Rectal smooth muscle tissue (tissue), 1 donor: ENCODE measurements at regions not wholly inside any gene's neighbourhood (a gene's known extent, or its start where the extent isn't known, plus 50 kb on each side); places are given as distances from the start of the nearest gene placed in this dataset.
"Not testable (repeated sequence)": the region's sequence is repeated elsewhere in the genome, so short reads cannot be mapped to it uniquely, and the experiment has no call there.

Experiments
- H3K27ac ChIP-seq: one replicate; pipeline ENCODE4 v1.7.0; 2013; ENCODE audit warnings: low read depth, low read length, inconsistent platforms
- H3K27me3 ChIP-seq: one replicate; pipeline ENCODE4 v1.7.0; 2013; ENCODE audit warnings: low read length; ENCODE audit not compliant: control insufficient read depth, insufficient read depth
- H3K36me3 ChIP-seq: one replicate; pipeline ENCODE4 v1.7.0; 2013; ENCODE audit warnings: low read length; ENCODE audit not compliant: control insufficient read depth, insufficient read depth
- H3K4me1 ChIP-seq: one replicate; pipeline ENCODE4 v1.7.0; 2013; ENCODE audit warnings: low read length; ENCODE audit not compliant: control insufficient read depth, insufficient read depth
- H3K4me3 ChIP-seq: one replicate; pipeline ENCODE4 v1.7.0; 2013; ENCODE audit warnings: low read length
- H3K9ac ChIP-seq: one replicate; pipeline ENCODE4 v1.7.0; 2013; ENCODE audit warnings: low read length

DNA sequence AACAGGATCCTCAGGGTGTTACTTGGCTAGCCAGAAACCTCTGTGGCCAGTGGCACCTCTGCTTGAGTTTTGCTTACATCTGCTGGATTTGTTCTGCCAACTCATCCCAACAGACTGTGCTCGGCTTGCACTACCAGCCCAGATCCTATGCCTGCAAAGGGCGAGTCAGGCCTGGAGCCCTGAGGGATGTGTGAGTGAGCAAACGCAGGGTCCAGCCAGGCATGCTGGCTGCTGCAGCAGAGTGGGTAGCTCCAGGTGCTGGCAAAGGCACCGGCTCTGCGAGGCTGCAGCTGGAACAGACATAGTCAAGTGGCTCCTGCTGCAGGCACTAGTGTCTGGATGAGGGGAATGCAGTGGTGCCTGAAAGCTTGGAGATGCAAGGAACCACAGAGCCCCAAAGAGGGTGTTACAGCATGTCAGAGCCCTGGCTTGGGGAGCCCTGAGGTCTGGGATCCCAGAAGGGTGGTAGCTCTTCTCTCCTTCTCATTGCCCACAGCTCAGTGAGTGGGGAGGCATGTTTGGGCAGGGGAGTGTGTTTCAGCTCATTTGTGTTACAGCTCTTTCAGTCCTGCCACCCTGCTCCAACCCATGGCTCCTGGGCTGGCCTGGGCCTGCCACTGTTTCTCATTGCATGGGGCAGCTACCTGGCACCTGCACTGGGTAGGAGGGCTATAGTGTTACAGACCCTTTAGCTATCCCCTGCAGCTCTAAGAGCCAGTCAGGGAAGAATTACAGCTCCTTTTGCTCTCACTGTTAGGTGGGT is 332.6 kb downstream of the TAF11L14 start:
- no peak overlapping the region for H3K27ac ChIP-seq

GRCh38 chr5:17976404-17976803 is 342.1 kb downstream of the TAF11L14 start:
- no peak overlapping the region for H3K27ac ChIP-seq
- H3K9ac ChIP-seq: no peak overlapping the region
- no peaks in the 10 kb centered on the region for H3K36me3 ChIP-seq
- no peak overlapping the region for H3K4me3 ChIP-seq
- H3K4me1 ChIP-seq: no peaks in the 10 kb centered on the region
- no peaks in the 10 kb centered on the region for H3K27me3 ChIP-seq

More for the DNA sequence above, 332.6 kb downstream of the TAF11L14 start:
- H3K4me3 ChIP-seq: no peak overlapping the region
- H3K36me3 ChIP-seq: no peaks in the 10 kb centered on the region
- H3K9ac ChIP-seq: no peak overlapping the region
- H3K4me1 ChIP-seq: no peaks in the 10 kb centered on the region
- no peaks in the 10 kb centered on the region for H3K27me3 ChIP-seq

- no peak overlapping the region for H3K9ac ChIP-seq
- no peak overlapping the region for H3K4me3 ChIP-seq
- H3K27me3 ChIP-seq: no peaks in the 10 kb centered on the region
- H3K36me3 ChIP-seq: no peaks in the 10 kb centered on the region
- H3K4me1 ChIP-seq: no peaks in the 10 kb centered on the region
- H3K27ac ChIP-seq: no peak overlapping the region
These were observed 344.7 kb downstream of the TAF11L14 start for GRCh38 chr5:17978954-17979353.

DNA sequence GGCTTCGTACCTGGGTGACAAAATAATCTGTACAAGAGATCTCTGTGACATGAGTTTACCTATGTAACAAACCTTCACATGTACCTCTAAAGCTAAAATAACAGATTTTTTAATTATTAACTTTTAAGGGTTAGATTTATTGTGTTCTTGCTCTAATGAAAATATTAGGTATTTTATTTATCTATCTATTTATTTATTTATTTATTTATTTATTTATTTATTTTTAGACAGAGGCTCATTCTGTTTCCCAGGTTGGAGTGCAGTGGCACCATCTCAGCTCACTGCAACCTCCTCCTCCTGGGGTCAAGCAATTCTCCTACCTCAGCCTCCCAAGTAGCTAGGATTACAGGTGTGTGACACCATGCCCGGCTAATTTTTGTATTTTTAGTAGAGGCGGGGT is 348.4 kb downstream of the TAF11L14 start:
- not testable (repeated sequence) for H3K4me3 ChIP-seq, H3K27ac ChIP-seq, H3K9ac ChIP-seq, H3K36me3 ChIP-seq, H3K27me3 ChIP-seq, H3K4me1 ChIP-seq

- H3K27ac ChIP-seq: no peak overlapping the region
- no peaks in the 10 kb centered on the region for H3K27me3 ChIP-seq
- H3K4me3 ChIP-seq: no peak overlapping the region
- H3K4me1 ChIP-seq: no peaks in the 10 kb centered on the region
- no peaks in the 10 kb centered on the region for H3K36me3 ChIP-seq
- H3K9ac ChIP-seq: no peak overlapping the region
These were observed 354.8 kb downstream of the TAF11L14 start for GRCh38 chr5:17989036-17989435.

DNA sequence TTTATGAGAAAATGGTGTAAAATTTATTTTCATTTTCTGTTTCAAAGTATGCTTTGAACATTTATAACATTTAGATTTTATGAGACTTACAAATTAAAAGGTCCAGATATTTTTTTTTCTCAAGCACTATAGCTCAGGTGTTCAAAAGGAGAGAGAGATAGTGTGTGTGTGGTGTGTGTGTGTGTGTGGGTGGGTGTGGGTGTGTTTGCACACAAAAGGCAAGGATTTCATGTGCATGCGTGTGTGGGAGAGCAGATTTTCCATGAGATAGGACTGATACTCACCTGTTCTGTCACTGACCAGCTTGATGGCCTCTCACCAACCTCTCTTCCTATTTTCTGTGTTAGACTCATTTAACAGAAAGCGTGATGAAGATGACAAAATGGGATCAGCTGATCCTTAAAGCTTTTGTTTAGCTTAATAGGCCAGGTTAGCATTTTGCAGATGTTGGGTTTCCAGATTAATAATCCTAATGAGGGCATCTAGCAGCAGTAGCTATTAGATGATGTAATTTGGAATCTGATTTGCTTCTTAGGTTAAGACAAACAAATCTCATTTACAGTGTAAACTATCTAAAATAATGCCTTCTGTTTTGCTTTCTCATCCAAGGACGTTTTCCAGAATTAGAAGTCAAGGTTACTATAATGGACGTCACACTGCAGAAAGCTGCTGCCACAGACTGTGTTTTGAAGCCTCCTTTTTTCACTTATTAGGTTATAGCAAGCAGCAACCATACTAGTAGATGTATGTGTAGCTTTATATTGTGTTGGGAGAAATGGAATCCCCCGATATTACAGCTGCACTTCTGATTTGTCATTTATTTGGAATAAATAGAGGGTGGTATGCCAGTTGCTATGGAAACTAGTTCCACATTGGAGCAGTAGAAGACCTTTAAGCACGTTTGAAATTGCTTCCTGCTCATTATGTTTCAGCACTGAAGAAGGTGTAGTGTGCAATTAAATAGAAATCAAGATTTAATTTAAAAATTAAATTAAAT is 355.6 kb downstream of the TAF11L14 start:
- no peaks in the 10 kb centered on the region for H3K27me3 ChIP-seq
- H3K4me3 ChIP-seq: no peak overlapping the region
- H3K36me3 ChIP-seq: no peaks in the 10 kb centered on the region
- no peak overlapping the region for H3K27ac ChIP-seq
- no peaks in the 10 kb centered on the region for H3K4me1 ChIP-seq
- H3K9ac ChIP-seq: no peak overlapping the region

- H3K27ac ChIP-seq: no peak overlapping the region
- H3K4me1 ChIP-seq: no peaks in the 10 kb centered on the region
- H3K36me3 ChIP-seq: no peaks in the 10 kb centered on the region
- H3K27me3 ChIP-seq: no peaks in the 10 kb centered on the region
- H3K4me3 ChIP-seq: no peak overlapping the region
- no peak overlapping the region for H3K9ac ChIP-seq
These were observed 357.5 kb downstream of the TAF11L14 start for GRCh38 chr5:17991775-17992174.

GRCh38 chr5:17992291-17992690 is 358.0 kb downstream of the TAF11L14 start:
- Histone ChIP-seq H3K4me3 (no peak overlapping the region), H3K9ac (no peak overlapping the region), H3K27ac (no peak overlapping the region), H3K4me1 (no peaks in the 10 kb centered on the region), H3K27me3 (no peaks in the 10 kb centered on the region), H3K36me3 (no peaks in the 10 kb centered on the region)

- Histone ChIP-seq H3K9ac (no peak overlapping the region), H3K4me3 (no peak overlapping the region), H3K36me3 (no peaks in the 10 kb centered on the region), H3K4me1 (no peaks in the 10 kb centered on the region), H3K27ac (no peak overlapping the region), H3K27me3 (no peaks in the 10 kb centered on the region)
These were observed 361.7 kb downstream of the TAF11L14 start for GRCh38 chr5:17995997-17996396.

DNA sequence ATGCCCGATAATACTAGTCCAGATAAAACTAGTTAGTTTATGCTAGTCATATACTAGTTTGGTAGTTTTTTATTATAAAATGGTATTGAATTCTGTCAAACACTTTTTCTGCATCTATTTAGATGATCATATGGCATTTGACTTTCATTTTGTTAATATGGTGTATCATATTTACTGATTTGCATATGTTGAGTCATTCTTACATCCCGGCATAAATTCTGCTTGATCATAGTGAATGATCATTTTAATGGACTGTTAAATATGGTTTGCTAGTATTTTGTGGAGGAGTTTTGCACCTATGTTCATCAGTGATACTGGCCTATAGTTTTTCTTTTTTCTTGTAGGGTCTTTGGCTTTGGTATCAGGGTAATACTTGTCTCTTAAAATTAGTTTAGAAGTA is 365.6 kb downstream of the TAF11L14 start:
- H3K4me3 ChIP-seq: no peak overlapping the region
- no peaks in the 10 kb centered on the region for H3K4me1 ChIP-seq
- H3K27ac ChIP-seq: no peak overlapping the region
- H3K36me3 ChIP-seq: no peaks in the 10 kb centered on the region
- H3K27me3 ChIP-seq: no peaks in the 10 kb centered on the region
- no peak overlapping the region for H3K9ac ChIP-seq

GRCh38 chr5:18000744-18001143 is 366.5 kb downstream of the TAF11L14 start:
- Histone ChIP-seq H3K27me3 (no peaks in the 10 kb centered on the region), H3K36me3 (no peaks in the 10 kb centered on the region)

GRCh38 chr5:18003312-18003711 is 369.1 kb downstream of the TAF11L14 start:
- Histone ChIP-seq H3K36me3 (no peaks in the 10 kb centered on the region), H3K4me3 (no peak overlapping the region), H3K27me3 (no peaks in the 10 kb centered on the region), H3K9ac (no peak overlapping the region), H3K27ac (no peak overlapping the region), H3K4me1 (no peaks in the 10 kb centered on the region)

More at GRCh38 chr5:18000744-18001143, 366.5 kb downstream of the TAF11L14 start:
- Histone ChIP-seq H3K27ac (no peak overlapping the region), H3K4me1 (no peaks in the 10 kb centered on the region), H3K9ac (no peak overlapping the region), H3K4me3 (no peak overlapping the region)
